Chondrocyte (in vitro differentiated cells): ENCODE measurements at regions not wholly inside any gene's neighbourhood (a gene's known extent, or its start where the extent isn't known, plus 50 kb on each side); places are given as distances from the start of the nearest gene placed in this dataset.

ENCODE experiments used
- DNase-seq: peaks from one replicate; pipeline ENCODE4 v3.0.0; 2021; ENCODE audit warnings: mixed read lengths, low spot score
- H3K27ac Mint-ChIP-seq: one replicate; pipeline ENCODE4 v1.8.0; 2021; ENCODE audit warnings: mild to moderate bottlenecking, moderate library complexity, mixed read lengths; ENCODE audit not compliant: unreplicated experiment
- H3K27me3 Mint-ChIP-seq: 2 replicates; pipeline ENCODE4 v1.8.0; 2021; ENCODE audit warnings: low read depth, mixed read lengths
- H3K36me3 Mint-ChIP-seq: 2 replicates; pipeline ENCODE4 v1.8.0; 2021; ENCODE audit warnings: low read depth, mixed read lengths
- H3K4me1 Mint-ChIP-seq: 2 replicates; pipeline ENCODE4 v1.8.0; 2021; ENCODE audit warnings: low read depth, mild to moderate bottlenecking, mixed read lengths
- H3K4me3 Mint-ChIP-seq: one replicate; pipeline ENCODE4 v1.8.0; 2021; ENCODE audit warnings: mild to moderate bottlenecking, moderate library complexity, mixed read lengths; ENCODE audit not compliant: unreplicated experiment
- H3K9me3 Mint-ChIP-seq: 2 replicates; pipeline ENCODE4 v1.8.0; 2021; ENCODE audit warnings: low read depth, mixed read lengths
- CTCF ChIP-seq: fragments of 200-600 bp; sonication (generic); IDR thresholded peaks from 2 replicates; pipeline ENCODE4 v1.5.0; 2021; ENCODE audit warnings: antibody characterized with exemption, mild to moderate bottlenecking, moderate library complexity

GRCh38 chrX:94635003-94635402 lies 961.0 kb downstream of the FAM133A start:
- H3K27me3 Mint-ChIP-seq: no peaks in the 10 kb centered on the region
- no peaks in the 10 kb centered on the region for H3K4me1 Mint-ChIP-seq
- no peak overlapping the region for H3K27ac Mint-ChIP-seq
- DNase-seq: no peak
- TF ChIP-seq CTCF: no peak
- no peak overlapping the region for H3K4me3 Mint-ChIP-seq
- H3K9me3 Mint-ChIP-seq: peaks cover 35% of the 10 kb centered on the region
- no peaks in the 10 kb centered on the region for H3K36me3 Mint-ChIP-seq

GRCh38 chrX:94645726-94646125 lies 971.7 kb downstream of the FAM133A start:
- no peaks in the 10 kb centered on the region for H3K36me3 Mint-ChIP-seq
- no peak for DNase-seq
- no peaks in the 10 kb centered on the region for H3K4me1 Mint-ChIP-seq
- no peak overlapping the region for H3K4me3 Mint-ChIP-seq
- TF ChIP-seq CTCF: no peak
- no peaks in the 10 kb centered on the region for H3K27me3 Mint-ChIP-seq
- no peak overlapping the region for H3K27ac Mint-ChIP-seq
- peaks cover 4% of the 10 kb centered on the region for H3K9me3 Mint-ChIP-seq

GRCh38 chrX:94655180-94655579 lies 981.2 kb downstream of the FAM133A start:
- DNase-seq: no peak
- Mint-ChIP-seq H3K27me3 (no peaks in the 10 kb centered on the region), H3K9me3 (no peaks in the 10 kb centered on the region), H3K4me1 (no peaks in the 10 kb centered on the region), H3K4me3 (no peak overlapping the region), H3K27ac (no peak overlapping the region), H3K36me3 (no peaks in the 10 kb centered on the region)
- no peak for TF ChIP-seq CTCF

DNA sequence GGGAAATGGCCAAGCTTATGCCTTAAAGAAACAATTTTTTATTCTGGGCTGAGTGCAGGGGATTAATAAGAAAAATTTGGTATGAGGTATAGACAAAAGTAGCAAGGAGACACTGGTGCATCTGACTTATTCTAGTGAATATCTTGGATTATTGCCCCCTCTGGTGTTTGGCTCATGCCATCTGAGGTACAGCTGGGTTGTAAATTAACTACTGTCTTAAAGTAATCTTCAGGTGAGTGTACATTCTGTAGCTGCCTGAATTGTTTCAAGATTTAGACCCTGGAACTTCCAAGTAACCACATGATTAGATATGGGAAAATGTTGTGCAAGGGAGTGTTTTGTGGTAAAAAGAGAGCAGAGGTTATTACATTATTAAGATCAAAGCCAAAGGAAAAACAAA lies 988.7 kb downstream of the FAM133A start:
- Mint-ChIP-seq H3K9me3 (no peaks in the 10 kb centered on the region), H3K4me1 (no peaks in the 10 kb centered on the region), H3K27me3 (no peaks in the 10 kb centered on the region), H3K4me3 (no peak overlapping the region), H3K27ac (no peak overlapping the region), H3K36me3 (no peaks in the 10 kb centered on the region)
- no peak for DNase-seq
- TF ChIP-seq CTCF: no peak

GRCh38 chrX:94676285-94676684 lies 1002.3 kb downstream of the FAM133A start:
- no peak overlapping the region for H3K4me3 Mint-ChIP-seq
- H3K9me3 Mint-ChIP-seq: peaks cover 12% of the 10 kb centered on the region
- H3K27ac Mint-ChIP-seq: no peak overlapping the region
- H3K4me1 Mint-ChIP-seq: no peaks in the 10 kb centered on the region
- H3K27me3 Mint-ChIP-seq: no peaks in the 10 kb centered on the region
- no peak for TF ChIP-seq CTCF
- no peaks in the 10 kb centered on the region for H3K36me3 Mint-ChIP-seq
- no peak for DNase-seq
